H4 (cell line): ENCODE measurements at regions not wholly inside any gene's neighbourhood (a gene's known extent, or its start where the extent isn't known, plus 50 kb on each side); places are given as distances from the start of the nearest gene placed in this dataset.

Source experiments
- DNase-seq: peaks from one replicate; pipeline ENCODE4 v3.0.0-alpha.2; 2015; ENCODE audit warnings: low spot score

DNA sequence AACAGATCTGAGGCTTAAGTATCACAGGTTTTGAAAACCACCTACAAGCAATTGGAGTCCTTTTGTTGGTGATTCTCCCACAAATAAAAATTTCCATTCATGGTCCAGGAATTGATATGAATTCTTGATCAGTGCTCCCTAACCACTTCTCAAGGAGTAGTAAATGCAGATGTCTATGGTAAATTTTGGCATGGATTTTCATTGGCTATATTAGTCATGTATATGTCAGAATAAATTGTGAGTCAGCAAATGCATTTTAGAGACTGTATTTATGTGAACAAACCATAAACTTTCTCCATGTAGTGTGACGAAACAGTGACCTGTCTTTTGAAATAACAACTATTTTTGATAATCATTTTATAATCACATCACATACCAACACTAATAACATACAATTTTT is 611.1 kb downstream of the HTR1A start:
- no peak for DNase-seq

- DNase-seq = no peak
Measured at GRCh38 chr5:63346451-63346850, 615.8 kb downstream of the HTR1A start.

DNA sequence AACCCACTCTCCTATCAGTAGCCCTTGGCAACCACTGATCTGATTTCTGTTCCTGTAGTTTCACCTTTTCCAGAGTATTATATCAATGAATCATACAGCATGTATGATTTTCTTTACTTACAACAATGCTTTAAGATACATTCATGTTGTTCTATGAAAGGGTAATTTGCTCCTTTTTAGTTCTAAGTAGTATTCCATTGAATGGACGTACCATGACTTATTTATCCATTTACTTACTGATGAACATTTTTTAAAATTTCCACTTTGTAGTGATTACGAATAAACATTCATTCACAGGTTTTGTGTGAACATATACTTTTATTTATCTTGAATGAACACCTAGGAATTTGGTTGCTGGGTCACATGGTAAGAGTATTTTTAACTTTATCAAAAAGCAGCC is 620.8 kb downstream of the HTR1A start:
- DNase-seq = no peak

GRCh38 chr5:63323926-63324325 is 638.3 kb downstream of the HTR1A start:
- DNase-seq = no peak

GRCh38 chr5:63314551-63314950 is 647.7 kb downstream of the HTR1A start:
- DNase-seq = no peak

- no peak for DNase-seq
Measured at GRCh38 chr5:63310644-63311043, 651.6 kb downstream of the HTR1A start.

DNA sequence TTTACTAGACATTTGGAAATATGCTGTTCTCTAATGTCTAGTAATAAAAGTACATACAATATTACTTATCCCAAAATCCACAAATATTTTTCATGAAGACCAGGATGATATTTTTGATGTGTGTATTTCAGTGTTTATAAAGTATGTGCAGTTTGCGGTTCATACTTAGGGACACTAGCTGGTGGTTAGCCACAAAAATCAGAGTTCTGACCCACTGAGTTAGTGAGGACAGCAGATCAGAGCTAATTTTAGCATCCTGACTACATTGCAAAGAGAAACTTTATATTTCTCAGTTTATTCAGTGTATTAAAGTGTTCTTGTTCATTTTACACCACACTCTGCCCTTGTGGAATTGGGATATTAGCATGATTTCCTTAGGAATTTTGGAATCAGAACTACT is 655.3 kb downstream of the HTR1A start:
- no peak for DNase-seq

DNA sequence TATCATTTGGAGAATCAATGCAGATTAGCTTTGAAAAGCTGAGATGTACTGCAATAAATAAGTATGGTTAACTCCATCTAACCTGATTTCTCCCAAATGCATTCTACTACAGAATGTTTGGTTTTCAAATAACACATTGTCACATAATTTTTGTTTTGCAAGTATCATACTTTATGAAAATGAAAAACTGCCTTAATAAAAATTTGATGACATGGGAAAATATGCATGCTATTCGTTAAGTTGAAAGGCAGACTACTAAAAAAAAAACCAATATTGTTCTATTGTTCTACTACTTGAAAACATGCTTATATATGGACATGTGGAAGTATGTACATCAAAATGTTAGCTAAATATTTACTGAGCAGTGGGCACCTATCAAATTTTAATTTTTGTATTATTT is 668.9 kb downstream of the HTR1A start:
- DNase-seq = no peak

- DNase-seq = no peak
Measured at GRCh38 chr5:63286724-63287123, 675.5 kb downstream of the HTR1A start.

- no peak for DNase-seq
Measured at GRCh38 chr5:63263411-63263810, 684.8 kb downstream of the LRRC70 start.

GRCh38 chr5:63262185-63262981 is 683.8 kb downstream of the LRRC70 start:
- no peak for DNase-seq

GRCh38 chr5:63261695-63262094 is 683.1 kb downstream of the LRRC70 start:
- DNase-seq = no peak

DNA sequence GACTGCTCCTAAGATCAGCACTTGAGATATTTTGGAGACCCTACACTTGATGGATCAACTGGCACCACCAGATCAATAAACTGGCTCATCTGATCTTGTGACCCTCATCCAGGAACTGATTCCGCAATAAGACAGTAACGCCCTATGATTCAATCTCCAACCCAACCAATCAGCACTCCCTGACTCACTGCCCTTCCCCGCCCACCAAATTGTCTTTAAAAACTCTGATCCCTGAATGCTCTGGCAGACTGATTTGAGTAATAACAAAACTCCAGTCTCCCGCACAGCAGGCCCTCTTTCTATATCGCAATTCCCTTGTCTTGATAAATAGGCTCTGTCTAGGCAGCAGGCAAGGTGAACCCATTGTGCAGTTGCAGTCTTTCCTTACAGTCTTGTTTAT is 677.0 kb downstream of the LRRC70 start:
- no peak for DNase-seq

- DNase-seq = no peak
Measured at GRCh38 chr5:63250939-63251338, 672.3 kb downstream of the LRRC70 start.

- no peak for DNase-seq
Measured at GRCh38 chr5:63249960-63250359, 671.3 kb downstream of the LRRC70 start.

- DNase-seq = no peak
Measured at GRCh38 chr5:63247651-63248050, 669.0 kb downstream of the LRRC70 start.

DNA sequence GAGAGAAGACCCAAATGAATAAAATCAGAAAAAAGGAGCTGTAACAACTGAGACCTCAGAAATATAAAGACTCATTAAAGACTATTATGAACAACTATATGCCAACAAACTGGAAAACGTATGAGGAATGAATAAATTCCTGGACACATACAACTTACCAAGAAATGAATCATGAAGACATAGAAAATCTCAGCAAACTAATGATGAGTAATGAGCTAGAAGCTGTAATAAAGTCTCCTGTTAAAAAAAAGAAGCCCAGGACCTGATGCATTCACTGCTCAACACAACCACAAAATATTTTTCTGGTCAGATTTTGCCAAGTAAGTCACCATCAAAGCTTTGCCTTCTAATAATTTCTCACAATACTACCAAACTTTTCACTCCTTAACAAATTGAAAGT is 666.7 kb downstream of the LRRC70 start:
- no peak for DNase-seq

- DNase-seq = no peak
Measured at GRCh38 chr5:63240063-63240755, 661.6 kb downstream of the LRRC70 start.

- no peak for DNase-seq
Measured at GRCh38 chr5:63233911-63234310, 655.3 kb downstream of the LRRC70 start.

DNA sequence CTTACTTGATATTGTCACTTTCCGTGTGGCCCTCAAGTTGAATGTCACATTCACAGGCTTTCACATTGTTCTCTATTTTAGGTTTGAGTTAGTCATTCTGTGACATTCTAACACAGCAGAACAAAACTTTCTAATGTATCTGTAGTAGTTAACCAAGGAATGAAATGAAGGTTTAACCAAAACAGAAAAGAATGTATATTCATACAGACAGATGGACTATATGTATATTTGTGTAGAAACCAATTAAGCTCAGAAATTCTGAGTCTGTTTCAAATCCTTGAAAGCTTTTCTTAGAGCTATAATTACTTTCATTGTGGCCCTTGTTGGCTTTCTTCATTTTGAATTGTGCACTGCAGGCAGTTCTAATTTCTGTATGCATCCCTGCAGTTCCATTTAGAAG is 654.7 kb downstream of the LRRC70 start:
- DNase-seq = no peak

DNA sequence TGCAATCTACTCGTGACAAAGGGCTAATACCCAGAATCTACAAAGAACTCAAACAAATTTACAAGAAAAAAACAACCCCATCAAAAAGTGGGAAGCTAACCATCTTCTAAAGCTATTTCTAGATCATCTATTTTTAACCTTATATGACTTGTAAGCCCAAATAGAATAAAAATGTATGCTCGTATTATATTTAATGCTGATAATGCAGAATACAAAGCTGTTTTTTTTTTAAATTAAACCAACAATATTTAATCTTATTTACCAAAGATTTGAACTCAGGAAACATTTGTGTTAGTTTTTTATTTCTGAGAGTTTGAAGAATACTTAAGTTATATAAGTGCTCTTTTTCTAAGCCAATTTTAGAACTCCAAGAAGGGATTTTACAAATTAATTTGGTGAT is 652.1 kb downstream of the LRRC70 start:
- no peak for DNase-seq

- no peak for DNase-seq
Measured at GRCh38 chr5:63228154-63228553, 649.5 kb downstream of the LRRC70 start.

DNA sequence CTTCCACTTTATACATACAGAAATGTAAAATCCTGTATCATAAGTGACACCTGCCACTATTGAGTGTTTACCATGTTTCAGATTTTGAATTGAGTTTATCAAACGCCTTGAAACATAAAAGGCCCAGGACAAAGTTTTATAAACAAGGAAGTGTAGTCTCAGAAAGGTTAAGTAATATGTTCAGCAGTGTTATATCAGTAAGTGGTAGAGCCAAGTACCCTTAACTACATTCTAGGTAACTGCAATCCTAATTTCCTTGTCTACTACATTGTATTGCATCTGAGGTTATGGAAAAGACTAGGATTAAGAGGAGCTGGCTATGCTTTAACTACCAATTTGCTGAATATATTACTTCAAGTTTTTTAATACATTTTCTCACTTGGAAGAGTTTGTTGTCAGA is 641.6 kb downstream of the LRRC70 start:
- DNase-seq = no peak

DNA sequence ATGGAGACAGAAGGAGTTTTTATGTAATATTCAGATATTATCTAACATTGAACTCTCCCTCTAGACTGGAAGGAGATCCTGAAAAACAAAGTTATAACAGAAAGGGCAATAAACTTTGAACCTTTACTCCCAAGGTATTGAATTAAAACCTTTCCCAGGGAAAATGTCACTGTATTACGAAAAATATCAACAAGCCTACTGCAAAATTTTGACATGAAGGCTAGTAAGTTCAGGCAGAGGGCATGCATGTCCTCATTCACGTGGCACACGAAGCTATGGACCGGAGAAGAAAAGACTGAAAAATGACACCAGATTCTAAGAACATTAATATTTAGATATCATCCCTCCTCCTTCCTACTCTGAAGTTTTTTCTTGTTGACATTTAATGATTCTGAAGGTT is 638.8 kb downstream of the LRRC70 start:
- DNase-seq = no peak
